Activated T-helper 17 cell treated with anti-CD3 and anti-CD28 coated beads, Interleukin-2, amount 50 U/mL, for 72 hours (primary cell): ENCODE measurements at regions not wholly inside any gene's neighbourhood (a gene's known extent, or its start where the extent isn't known, plus 50 kb on each side); places are given as distances from the start of the nearest gene placed in this dataset.

Experiments
- ATAC-seq: fragments of 150-1000 bp; cut with Tn5 transposase; replicated peaks from 2 replicates; pipeline ENCODE4 v1.10.0; 2021; ENCODE audit warnings: mild to moderate bottlenecking, moderate library complexity
- H3K27ac Mint-ChIP-seq: one replicate; pipeline ENCODE4 v1.8.0; 2022; ENCODE audit warnings: mixed read lengths
- H3K27me3 Mint-ChIP-seq: one replicate; pipeline ENCODE4 v1.8.0; 2022; ENCODE audit warnings: mixed read lengths
- H3K36me3 Mint-ChIP-seq: one replicate; pipeline ENCODE4 v1.8.0; 2022; ENCODE audit warnings: low read depth, mild to moderate bottlenecking, mixed read lengths
- H3K4me1 Mint-ChIP-seq: one replicate; pipeline ENCODE4 v1.8.0; 2022; ENCODE audit warnings: mixed read lengths
- H3K4me3 Mint-ChIP-seq: one replicate; pipeline ENCODE4 v1.8.0; 2022; ENCODE audit warnings: mild to moderate bottlenecking, mixed read lengths
- H3K9me3 Mint-ChIP-seq: one replicate; pipeline ENCODE4 v1.8.0; 2022; ENCODE audit warnings: mixed read lengths

GRCh38 chr2:63767307-63767706 is 74.4 kb upstream of the UGP2 start:
- Mint-ChIP-seq H3K36me3 (no peaks in the 10 kb centered on the region), H3K9me3 (peaks cover 4% of the 10 kb centered on the region)

GRCh38 chr2:63768051-63768450 is 73.6 kb upstream of the UGP2 start:
- no peak for ATAC-seq
- H3K27ac Mint-ChIP-seq, result no peak overlapping the region
- peaks cover under 1% of the 10 kb centered on the region for H3K27me3 Mint-ChIP-seq
- no peaks in the 10 kb centered on the region for H3K4me1 Mint-ChIP-seq
- H3K4me3 Mint-ChIP-seq, result no peak overlapping the region
- H3K9me3 Mint-ChIP-seq, result peaks cover 4% of the 10 kb centered on the region
- H3K36me3 Mint-ChIP-seq, result no peaks in the 10 kb centered on the region

More at GRCh38 chr2:63767307-63767706, 74.4 kb upstream of the UGP2 start:
- no peak overlapping the region for H3K27ac Mint-ChIP-seq
- no peak overlapping the region for H3K4me3 Mint-ChIP-seq
- H3K4me1 Mint-ChIP-seq, result no peaks in the 10 kb centered on the region
- no peak for ATAC-seq
- H3K27me3 Mint-ChIP-seq, result no peaks in the 10 kb centered on the region

- no peak overlapping the region for H3K4me3 Mint-ChIP-seq
- H3K27me3 Mint-ChIP-seq, result peaks cover 3% of the 10 kb centered on the region
- H3K9me3 Mint-ChIP-seq, result peaks cover 4% of the 10 kb centered on the region
These were observed 71.8 kb upstream of the UGP2 start for GRCh38 chr2:63769915-63770314.

GRCh38 chr2:63772061-63772460 is 69.6 kb upstream of the UGP2 start:
- Mint-ChIP-seq H3K36me3 (no peaks in the 10 kb centered on the region), H3K27ac (no peak overlapping the region), H3K9me3 (peaks cover 4% of the 10 kb centered on the region), H3K27me3 (peaks cover 3% of the 10 kb centered on the region), H3K4me1 (no peaks in the 10 kb centered on the region), H3K4me3 (no peak overlapping the region)
- no peak for ATAC-seq

More at GRCh38 chr2:63769915-63770314, 71.8 kb upstream of the UGP2 start:
- ATAC-seq, result no peak
- Mint-ChIP-seq H3K36me3 (no peaks in the 10 kb centered on the region), H3K27ac (no peak overlapping the region), H3K4me1 (no peaks in the 10 kb centered on the region)

- no peak overlapping the region for H3K4me3 Mint-ChIP-seq
- no peaks in the 10 kb centered on the region for H3K9me3 Mint-ChIP-seq
- H3K4me1 Mint-ChIP-seq, result no peaks in the 10 kb centered on the region
- H3K27ac Mint-ChIP-seq, result no peak overlapping the region
- H3K27me3 Mint-ChIP-seq, result peaks cover 3% of the 10 kb centered on the region
- no peak for ATAC-seq
- no peaks in the 10 kb centered on the region for H3K36me3 Mint-ChIP-seq
These were observed 66.5 kb upstream of the UGP2 start for GRCh38 chr2:63775191-63775590.

- Mint-ChIP-seq H3K9me3 (no peaks in the 10 kb centered on the region), H3K27me3 (peaks cover 3% of the 10 kb centered on the region), H3K4me3 (no peak overlapping the region), H3K27ac (no peak overlapping the region), H3K4me1 (no peaks in the 10 kb centered on the region), H3K36me3 (no peaks in the 10 kb centered on the region)
- no peak for ATAC-seq
These were observed 65.3 kb upstream of the UGP2 start for GRCh38 chr2:63776382-63776781.

- Mint-ChIP-seq H3K27me3 (peaks cover 3% of the 10 kb centered on the region), H3K9me3 (no peaks in the 10 kb centered on the region), H3K27ac (no peak overlapping the region), H3K4me1 (no peaks in the 10 kb centered on the region), H3K4me3 (no peak overlapping the region), H3K36me3 (no peaks in the 10 kb centered on the region)
- ATAC-seq, result no peak
These were observed 63.9 kb upstream of the UGP2 start for GRCh38 chr2:63777816-63778215.

GRCh38 chr2:63778391-63778790 is 63.3 kb upstream of the UGP2 start:
- no peak for ATAC-seq
- Mint-ChIP-seq H3K4me3 (no peak overlapping the region), H3K27me3 (no peaks in the 10 kb centered on the region), H3K36me3 (no peaks in the 10 kb centered on the region), H3K4me1 (no peaks in the 10 kb centered on the region), H3K27ac (no peak overlapping the region), H3K9me3 (no peaks in the 10 kb centered on the region)

GRCh38 chr2:63780518-63781155 is 61.1 kb upstream of the UGP2 start:
- H3K27ac Mint-ChIP-seq, result no peak overlapping the region
- H3K27me3 Mint-ChIP-seq, result no peaks in the 10 kb centered on the region
- no peak for ATAC-seq
- H3K36me3 Mint-ChIP-seq, result no peaks in the 10 kb centered on the region
- H3K4me3 Mint-ChIP-seq, result no peak overlapping the region
- H3K4me1 Mint-ChIP-seq, result no peaks in the 10 kb centered on the region
- no peaks in the 10 kb centered on the region for H3K9me3 Mint-ChIP-seq

- ATAC-seq, result no peak
- H3K4me3 Mint-ChIP-seq, result no peak overlapping the region
These were observed 57.2 kb upstream of the UGP2 start for GRCh38 chr2:63784461-63784860.

GRCh38 chr2:63785096-63785495 is 56.6 kb upstream of the UGP2 start:
- Mint-ChIP-seq H3K27me3 (no peaks in the 10 kb centered on the region), H3K4me1 (no peaks in the 10 kb centered on the region), H3K9me3 (no peaks in the 10 kb centered on the region), H3K27ac (no peak overlapping the region), H3K4me3 (no peak overlapping the region), H3K36me3 (no peaks in the 10 kb centered on the region)
- ATAC-seq, result no peak

More at GRCh38 chr2:63784461-63784860, 57.2 kb upstream of the UGP2 start:
- Mint-ChIP-seq H3K4me1 (no peaks in the 10 kb centered on the region), H3K9me3 (no peaks in the 10 kb centered on the region), H3K27ac (no peak overlapping the region), H3K27me3 (no peaks in the 10 kb centered on the region), H3K36me3 (no peaks in the 10 kb centered on the region)

- H3K9me3 Mint-ChIP-seq, result no peaks in the 10 kb centered on the region
- no peak for ATAC-seq
- no peaks in the 10 kb centered on the region for H3K27me3 Mint-ChIP-seq
These were observed 55.2 kb upstream of the UGP2 start for GRCh38 chr2:63786471-63786870.

GRCh38 chr2:63788071-63788470 is 53.6 kb upstream of the UGP2 start:
- ATAC-seq, result no peak
- peaks cover 5% of the 10 kb centered on the region for H3K4me1 Mint-ChIP-seq
- no peaks in the 10 kb centered on the region for H3K36me3 Mint-ChIP-seq
- H3K27ac Mint-ChIP-seq, result no peak overlapping the region
- H3K27me3 Mint-ChIP-seq, result no peaks in the 10 kb centered on the region
- H3K9me3 Mint-ChIP-seq, result no peaks in the 10 kb centered on the region
- no peak overlapping the region for H3K4me3 Mint-ChIP-seq

More at GRCh38 chr2:63786471-63786870, 55.2 kb upstream of the UGP2 start:
- Mint-ChIP-seq H3K27ac (no peak overlapping the region), H3K4me3 (no peak overlapping the region), H3K36me3 (no peaks in the 10 kb centered on the region), H3K4me1 (no peaks in the 10 kb centered on the region)

GRCh38 chr2:63789338-63790020 is 52.2 kb upstream of the UGP2 start:
- H3K27me3 Mint-ChIP-seq, result no peaks in the 10 kb centered on the region
- H3K4me1 Mint-ChIP-seq, result peaks cover 5% of the 10 kb centered on the region
- no peaks in the 10 kb centered on the region for H3K9me3 Mint-ChIP-seq
- no peak overlapping the region for H3K27ac Mint-ChIP-seq
- H3K36me3 Mint-ChIP-seq, result no peaks in the 10 kb centered on the region
- no peak overlapping the region for H3K4me3 Mint-ChIP-seq
- ATAC-seq, result no peak

- no peak for ATAC-seq
- Mint-ChIP-seq H3K9me3 (no peaks in the 10 kb centered on the region), H3K27ac (no peak overlapping the region), H3K4me1 (peaks cover 5% of the 10 kb centered on the region), H3K36me3 (no peaks in the 10 kb centered on the region), H3K27me3 (no peaks in the 10 kb centered on the region), H3K4me3 (no peak overlapping the region)
These were observed 51.2 kb upstream of the UGP2 start for GRCh38 chr2:63790491-63790890.
